ENCODE measurements at regions not wholly inside any gene's neighbourhood (a gene's known extent, or its start where the extent isn't known, plus 50 kb on each side); places are given as distances from the start of the nearest gene placed in this dataset.

- no CpG with 5 or more reads among the region's 1 CpG for whole genome bisulfite sequencing (ENCODE audit: extremely low coverage, insufficient coverage, insufficient read length)
Measured at GRCh38 chr9:22739712-22740111, 293.1 kb downstream of the DMRTA1 start.

GRCh38 chr9:22740781-22741180 is 294.2 kb downstream of the DMRTA1 start:
- Histone ChIP-seq H3K9ac (ENCODE audit: low read length) (no peak overlapping the region), H3K4me3 (ENCODE audit: low read depth, low read length) (no peak overlapping the region), H3K4me1 (ENCODE audit: control insufficient read depth in 1 of 2, insufficient read depth in 2 of 2, low read length in 2 of 2) (no peaks in the 10 kb centered on the region), H4K91ac (ENCODE audit: low read depth, low read length) (no peak overlapping the region), H3K4me2 (ENCODE audit: low read length) (no peak overlapping the region), H4K12ac (ENCODE audit: low read depth, low read length) (no peak overlapping the region), H3K27ac (ENCODE audit: low read depth, low read length) (no peak overlapping the region), H3K9me3 (ENCODE audit: insufficient read depth, low read depth, low read length) (no peaks in the 10 kb centered on the region), H3K27me3 (ENCODE audit: insufficient read depth, low read length) (no peaks in the 10 kb centered on the region), H2BK12ac (ENCODE audit: low read length) (no peak overlapping the region), H3K79me1 (ENCODE audit: low read length) (no peaks in the 10 kb centered on the region), H3K18ac (ENCODE audit: low read length) (no peak overlapping the region), H3K79me2 (ENCODE audit: control insufficient read depth, insufficient read depth, low read length, poor library complexity) (no peaks in the 10 kb centered on the region), H3K4ac (ENCODE audit: low read depth, low read length) (no peak overlapping the region), H3K14ac (ENCODE audit: low read length) (no peak overlapping the region), H3K23ac (ENCODE audit: low read length) (no peak overlapping the region), H3K36me3 (ENCODE audit: control insufficient read depth in 1 of 2, insufficient read depth in 2 of 2, low read length in 2 of 2) (no peaks in the 10 kb centered on the region), H2BK5ac (ENCODE audit: low read depth, low read length, poor library complexity) (no peak overlapping the region), H4K8ac (ENCODE audit: low read depth, low read length) (no peak overlapping the region), H2AFZ (ENCODE audit: insufficient read depth, low read length, poor library complexity) (no peak overlapping the region), H2AK5ac (ENCODE audit: low read length) (no peak overlapping the region), H2BK120ac (ENCODE audit: insufficient read depth, low read length, poor library complexity) (no peak overlapping the region)
- WGBS (ENCODE audit: extremely low coverage, insufficient coverage, insufficient read length): no CpG with 5 or more reads among the region's 1 CpG
- DNase-seq: no peak

More at GRCh38 chr9:22739712-22740111, 293.1 kb downstream of the DMRTA1 start:
- Histone ChIP-seq H3K4me2 (ENCODE audit: low read length) (no peak overlapping the region), H3K18ac (ENCODE audit: low read length) (no peak overlapping the region), H3K4me1 (ENCODE audit: control insufficient read depth in 1 of 2, insufficient read depth in 2 of 2, low read length in 2 of 2) (no peaks in the 10 kb centered on the region), H3K27me3 (ENCODE audit: insufficient read depth, low read length) (no peaks in the 10 kb centered on the region), H3K79me1 (ENCODE audit: low read length) (no peaks in the 10 kb centered on the region), H4K8ac (ENCODE audit: low read depth, low read length) (no peak overlapping the region), H2AK5ac (ENCODE audit: low read length) (no peak overlapping the region), H3K4me3 (ENCODE audit: low read depth, low read length) (no peak overlapping the region), H3K36me3 (ENCODE audit: control insufficient read depth in 1 of 2, insufficient read depth in 2 of 2, low read length in 2 of 2) (no peaks in the 10 kb centered on the region), H2BK5ac (ENCODE audit: low read depth, low read length, poor library complexity) (no peak overlapping the region), H2BK12ac (ENCODE audit: low read length) (no peak overlapping the region), H3K27ac (ENCODE audit: low read depth, low read length) (no peak overlapping the region), H3K79me2 (ENCODE audit: control insufficient read depth, insufficient read depth, low read length, poor library complexity) (no peaks in the 10 kb centered on the region), H3K4ac (ENCODE audit: low read depth, low read length) (no peak overlapping the region), H3K23ac (ENCODE audit: low read length) (no peak overlapping the region), H3K9ac (ENCODE audit: low read length) (no peak overlapping the region), H2AFZ (ENCODE audit: insufficient read depth, low read length, poor library complexity) (no peak overlapping the region), H4K91ac (ENCODE audit: low read depth, low read length) (no peak overlapping the region), H4K12ac (ENCODE audit: low read depth, low read length) (no peak overlapping the region), H2BK120ac (ENCODE audit: insufficient read depth, low read length, poor library complexity) (no peak overlapping the region), H3K14ac (ENCODE audit: low read length) (no peak overlapping the region), H3K9me3 (ENCODE audit: insufficient read depth, low read depth, low read length) (no peaks in the 10 kb centered on the region)
- DNase-seq: no peak

GRCh38 chr9:22742401-22742800 is 295.8 kb downstream of the DMRTA1 start:
- no peak overlapping the region for H2BK5ac ChIP-seq (ENCODE audit: low read depth, low read length, poor library complexity)
- H2BK12ac ChIP-seq (ENCODE audit: low read length): no peak overlapping the region
- H3K79me2 ChIP-seq (ENCODE audit: control insufficient read depth, insufficient read depth, low read length, poor library complexity): no peaks in the 10 kb centered on the region
- no peak overlapping the region for H3K4me2 ChIP-seq (ENCODE audit: low read length)
- H3K4me3 ChIP-seq (ENCODE audit: low read depth, low read length): no peak overlapping the region
- H4K8ac ChIP-seq (ENCODE audit: low read depth, low read length): no peak overlapping the region
- H3K18ac ChIP-seq (ENCODE audit: low read length): no peak overlapping the region
- no peak overlapping the region for H2AFZ ChIP-seq (ENCODE audit: insufficient read depth, low read length, poor library complexity)
- H2BK120ac ChIP-seq (ENCODE audit: insufficient read depth, low read length, poor library complexity): no peak overlapping the region
- no peaks in the 10 kb centered on the region for H3K79me1 ChIP-seq (ENCODE audit: low read length)
- no peak overlapping the region for H3K9ac ChIP-seq (ENCODE audit: low read length)
- H4K91ac ChIP-seq (ENCODE audit: low read depth, low read length): no peak overlapping the region
- H3K9me3 ChIP-seq (ENCODE audit: insufficient read depth, low read depth, low read length): no peaks in the 10 kb centered on the region
- no peaks in the 10 kb centered on the region for H3K27me3 ChIP-seq (ENCODE audit: insufficient read depth, low read length)
- H3K14ac ChIP-seq (ENCODE audit: low read length): no peak overlapping the region
- H3K27ac ChIP-seq (ENCODE audit: low read depth, low read length): no peak overlapping the region
- no peak overlapping the region for H2AK5ac ChIP-seq (ENCODE audit: low read length)
- no peaks in the 10 kb centered on the region for H3K4me1 ChIP-seq (ENCODE audit: control insufficient read depth in 1 of 2, insufficient read depth in 2 of 2, low read length in 2 of 2)
- no peak overlapping the region for H4K12ac ChIP-seq (ENCODE audit: low read depth, low read length)
- no peak overlapping the region for H3K4ac ChIP-seq (ENCODE audit: low read depth, low read length)
- no peak overlapping the region for H3K23ac ChIP-seq (ENCODE audit: low read length)
- no peak for DNase-seq
- no peaks in the 10 kb centered on the region for H3K36me3 ChIP-seq (ENCODE audit: control insufficient read depth in 1 of 2, insufficient read depth in 2 of 2, low read length in 2 of 2)

- DNase-seq: no peak
- no peak overlapping the region for H3K23ac ChIP-seq (ENCODE audit: low read length)
- no peak overlapping the region for H3K27ac ChIP-seq (ENCODE audit: low read depth, low read length)
- no peak overlapping the region for H4K8ac ChIP-seq (ENCODE audit: low read depth, low read length)
- no peak overlapping the region for H3K4me3 ChIP-seq (ENCODE audit: low read depth, low read length)
- no peak overlapping the region for H3K9ac ChIP-seq (ENCODE audit: low read length)
- H3K4ac ChIP-seq (ENCODE audit: low read depth, low read length): no peak overlapping the region
- no peaks in the 10 kb centered on the region for H3K4me1 ChIP-seq (ENCODE audit: control insufficient read depth in 1 of 2, insufficient read depth in 2 of 2, low read length in 2 of 2)
- no peaks in the 10 kb centered on the region for H3K27me3 ChIP-seq (ENCODE audit: insufficient read depth, low read length)
- no peak overlapping the region for H3K14ac ChIP-seq (ENCODE audit: low read length)
- H3K18ac ChIP-seq (ENCODE audit: low read length): no peak overlapping the region
- no peak overlapping the region for H2BK5ac ChIP-seq (ENCODE audit: low read depth, low read length, poor library complexity)
- H4K91ac ChIP-seq (ENCODE audit: low read depth, low read length): no peak overlapping the region
- H2BK12ac ChIP-seq (ENCODE audit: low read length): no peak overlapping the region
- no peaks in the 10 kb centered on the region for H3K36me3 ChIP-seq (ENCODE audit: control insufficient read depth in 1 of 2, insufficient read depth in 2 of 2, low read length in 2 of 2)
- no peak overlapping the region for H4K12ac ChIP-seq (ENCODE audit: low read depth, low read length)
- no peaks in the 10 kb centered on the region for H3K79me2 ChIP-seq (ENCODE audit: control insufficient read depth, insufficient read depth, low read length, poor library complexity)
- no peak overlapping the region for H2AK5ac ChIP-seq (ENCODE audit: low read length)
- H3K4me2 ChIP-seq (ENCODE audit: low read length): no peak overlapping the region
- WGBS (ENCODE audit: extremely low coverage, insufficient coverage, insufficient read length): no CpG with 5 or more reads among the region's 3 CpGs
- no peaks in the 10 kb centered on the region for H3K9me3 ChIP-seq (ENCODE audit: insufficient read depth, low read depth, low read length)
- no peak overlapping the region for H2BK120ac ChIP-seq (ENCODE audit: insufficient read depth, low read length, poor library complexity)
- H3K79me1 ChIP-seq (ENCODE audit: low read length): no peaks in the 10 kb centered on the region
- no peak overlapping the region for H2AFZ ChIP-seq (ENCODE audit: insufficient read depth, low read length, poor library complexity)
Measured at GRCh38 chr9:22773501-22774220, 327.0 kb downstream of the DMRTA1 start.
